H1 (cell line): ENCODE measurements at regions not wholly inside any gene's neighbourhood (a gene's known extent, or its start where the extent isn't known, plus 50 kb on each side); places are given as distances from the start of the nearest gene placed in this dataset.

Experiments used
- CTCF ChIA-PET: fragments of 300-600 bp; sonication (Branson Sonifier 250); formaldehyde crosslinking; loops from one replicate; lab custom pipeline; 2021; ENCODE audit not compliant: partially characterized antibody; lab: Charles Lee
- POLR2A ChIA-PET: fragments of 300-600 bp; sonication (Branson Sonifier 250); formaldehyde crosslinking; loops from one replicate; lab custom pipeline; 2021; ENCODE audit warnings: inconsistent platforms; ENCODE audit not compliant: partially characterized antibody; lab: Charles Lee
- DNase-seq, 2 experiments: peaks; one replicate each; pipeline versions ENCODE4 v3.0.0 to v3.0.0-alpha.2; 2010 to 2022; ENCODE audit warnings: low spot score in 2 of 2, low read depth in 1 of 2, mixed read lengths in 1 of 2
- FAIRE-seq: peaks from 2 replicates; lab custom pipeline; 2011; peaks lifted over from hg19 to GRCh38; lab: Jason Lieb, UNC
- H2AFZ ChIP-seq: 2 replicates; pipeline ENCODE4 v1.8.1; 2012; ENCODE audit warnings: low read length, inconsistent platforms
- H2AK5ac ChIP-seq: 2 replicates; pipeline ENCODE4 v1.6.1; 2013; ENCODE audit warnings: low read depth, low read length
- H2BK120ac ChIP-seq: replicated peaks from 2 replicates; pipeline ENCODE3; 2013; ENCODE audit warnings: low read depth, low read length, inconsistent platforms
- H2BK12ac ChIP-seq: 2 replicates; pipeline ENCODE4 v1.6.1; 2013; ENCODE audit warnings: low read depth, low read length
- H2BK15ac ChIP-seq: 2 replicates; pipeline ENCODE4 v1.6.1; 2013; ENCODE audit warnings: low read length
- H2BK20ac ChIP-seq: 2 replicates; pipeline ENCODE4 v1.6.1; 2013; ENCODE audit warnings: low read length
- H2BK5ac ChIP-seq: 2 replicates; pipeline ENCODE4 v1.6.1; 2013; ENCODE audit warnings: low read depth, low read length
- H3K14ac ChIP-seq: 2 replicates; pipeline ENCODE4 v1.6.1; 2013; ENCODE audit warnings: inconsistent platforms; ENCODE audit not compliant: insufficient read length
- H3K18ac ChIP-seq: 2 replicates; pipeline ENCODE4 v1.6.1; 2013; ENCODE audit warnings: low read length; ENCODE audit errors: extremely low read depth
- H3K23ac ChIP-seq: 2 replicates; pipeline ENCODE4 v1.6.1; 2013; ENCODE audit warnings: inconsistent platforms; ENCODE audit not compliant: insufficient read length
- H3K23me2 ChIP-seq: 2 replicates; pipeline ENCODE4 v1.6.1; 2013; ENCODE audit warnings: low read depth, low read length
- H3K27ac ChIP-seq: 2 replicates; pipeline ENCODE4 v1.6.1; 2011; ENCODE audit warnings: low read depth, low read length, inconsistent platforms
- H3K27me3 ChIP-seq, 4 experiments: replicated peaks in 1 of 4; 1 replicate in 1 of 4; 2 replicates in 3 of 4; pipeline versions ENCODE4 v1.6.1 to v1.8.1; 2011 to 2013; ENCODE audit warnings: low read length in 3 of 4, mild to moderate bottlenecking in 3 of 4, inconsistent platforms in 2 of 4, mixed read lengths in 2 of 4, moderate library complexity in 1 of 4; ENCODE audit not compliant: control insufficient read depth in 3 of 4, insufficient read depth in 3 of 4; ENCODE audit errors: extremely low read depth in 1 of 4
- H3K36me3 ChIP-seq, 4 experiments: 2 replicates each; pipeline versions ENCODE4 v1.6.1 to v1.8.1; 2011 to 2013; ENCODE audit warnings: mild to moderate bottlenecking in 4 of 4, low read length in 3 of 4, moderate library complexity in 2 of 4, control low read depth in 1 of 4, inconsistent platforms in 1 of 4; ENCODE audit not compliant: insufficient read depth in 4 of 4, control insufficient read depth in 2 of 4
- H3K4ac ChIP-seq: replicated peaks from 2 replicates; pipeline ENCODE3; 2013; ENCODE audit warnings: low read length, low read depth, mixed read lengths, inconsistent platforms; ENCODE audit not compliant: insufficient read length
- H3K4me1 ChIP-seq, 4 experiments: replicated peaks in 1 of 4; 1 replicate in 1 of 4; 2 replicates in 3 of 4; pipeline versions ENCODE4 v1.6.1 to v1.8.1; 2011 to 2013; ENCODE audit warnings: low read length in 3 of 4, inconsistent platforms in 2 of 4, mixed read lengths in 1 of 4; ENCODE audit not compliant: insufficient read depth in 4 of 4, control insufficient read depth in 3 of 4
- H3K4me2 ChIP-seq, 2 experiments: 2 replicates each; pipeline versions ENCODE4 v1.6.1 to v1.8.1; 2011 to 2013; ENCODE audit warnings: low read depth in 2 of 2, low read length in 2 of 2, control low read depth in 1 of 2, inconsistent platforms in 1 of 2, mild to moderate bottlenecking in 1 of 2; ENCODE audit not compliant: insufficient read depth in 1 of 2
- H3K4me3 ChIP-seq, 4 experiments: fragments of 200-600, 300-600 bp in 1 of 4; sonication (generic), shearing (Covaris generic), sonication (Bioruptor Twin) in 1 of 4; 2 replicates each; pipeline versions ENCODE4 v1.5.1 to v1.8.1; 2011 to 2016; ENCODE audit warnings: low read length in 4 of 4, low read depth in 3 of 4, control low read depth in 2 of 4, inconsistent platforms in 2 of 4, mild to moderate bottlenecking in 2 of 4, mixed read lengths in 1 of 4, moderate library complexity in 1 of 4; ENCODE audit not compliant: insufficient read depth in 2 of 4; ENCODE audit errors: extremely low read depth in 1 of 4
- H3K56ac ChIP-seq: replicated peaks from 2 replicates; pipeline ENCODE3; 2013; ENCODE audit warnings: low read depth, mild to moderate bottlenecking, mixed read lengths, low read length, inconsistent platforms; ENCODE audit not compliant: insufficient read length
- H3K79me1 ChIP-seq: 2 replicates; pipeline ENCODE4 v1.6.1; 2013; ENCODE audit warnings: low read depth, low read length, control low read depth
- H3K79me2 ChIP-seq, 2 experiments: 2 replicates each; pipeline versions ENCODE4 v1.6.1 to v1.8.1; 2012 to 2013; ENCODE audit warnings: low read length in 2 of 2, mild to moderate bottlenecking in 2 of 2, inconsistent platforms in 1 of 2; ENCODE audit not compliant: insufficient read depth in 2 of 2, control insufficient read depth in 1 of 2
- H3K9ac ChIP-seq, 4 experiments: replicated peaks in 1 of 4; 1 replicate in 1 of 4; 2 replicates in 3 of 4; pipeline versions ENCODE4 v1.6.1 to v1.8.1; 2011 to 2013; ENCODE audit warnings: low read depth in 3 of 4, low read length in 3 of 4, control low read depth in 2 of 4, mild to moderate bottlenecking in 2 of 4, moderate library complexity in 2 of 4, inconsistent platforms in 1 of 4; ENCODE audit errors: extremely low read depth in 1 of 4
- H3K9me3 ChIP-seq, 2 experiments: 2 replicates each; pipeline versions ENCODE4 v1.6.1 to v1.8.1; 2012 to 2013; ENCODE audit warnings: mild to moderate bottlenecking in 2 of 2, moderate library complexity in 2 of 2, control low read depth in 1 of 2, inconsistent platforms in 1 of 2, low read depth in 1 of 2, low read length in 1 of 2, mixed read lengths in 1 of 2; ENCODE audit not compliant: insufficient read depth in 2 of 2
- H4K20me1 ChIP-seq, 2 experiments: replicated peaks in 1 of 2; 2 replicates each; pipeline versions ENCODE3 to v1.8.1; 2011 to 2013; ENCODE audit warnings: inconsistent platforms in 2 of 2, low read length in 2 of 2, mild to moderate bottlenecking in 1 of 2; ENCODE audit not compliant: insufficient read depth in 2 of 2, control insufficient read depth in 1 of 2
- H4K5ac ChIP-seq: 2 replicates; pipeline ENCODE4 v1.6.1; 2013; ENCODE audit warnings: low read length, low read depth, mixed read lengths, inconsistent platforms; ENCODE audit not compliant: insufficient read length
- H4K8ac ChIP-seq: 2 replicates; pipeline ENCODE4 v1.8.0; 2013; ENCODE audit warnings: mild to moderate bottlenecking, moderate library complexity, low read length, inconsistent platforms; ENCODE audit not compliant: insufficient read depth; ENCODE audit errors: extremely low read depth
- H4K91ac ChIP-seq: replicated peaks from 2 replicates; pipeline ENCODE3; 2013; ENCODE audit warnings: low read length, mixed read lengths, inconsistent platforms; ENCODE audit not compliant: insufficient read length
- CTBP2 ChIP-seq: IDR thresholded peaks from 2 replicates; pipeline ENCODE4 v1.7.0; 2011; ENCODE audit warnings: borderline replicate concordance, mild to moderate bottlenecking, moderate library complexity, mixed read lengths, low read length; ENCODE audit not compliant: insufficient read depth, insufficient read length
- EP300 ChIP-seq, 2 experiments: IDR thresholded peaks; 1 replicate in 1 of 2; 2 replicates in 1 of 2; pipeline ENCODE4 v1.6.1; 2011 to 2012; ENCODE audit warnings: low read depth in 2 of 2, low read length in 2 of 2, mild to moderate bottlenecking in 2 of 2, borderline replicate concordance in 1 of 2, inconsistent platforms in 1 of 2, moderate library complexity in 1 of 2
- EZH2 ChIP-seq: fragments of 200-600 bp; sonication (generic); IDR thresholded peaks from 2 replicates; pipeline ENCODE4 v1.7.1; 2012; ENCODE audit warnings: low read depth, mild to moderate bottlenecking, moderate library complexity, low read length, inconsistent platforms; ENCODE audit not compliant: severe bottlenecking
- GTF2F1 ChIP-seq: IDR thresholded peaks from 2 replicates; pipeline ENCODE4 v1.6.1; 2012; ENCODE audit warnings: low read depth, low read length, improper control_type of control experiment, borderline replicate concordance
- HDAC2 ChIP-seq, 2 experiments: fragments of 300-600 bp in 1 of 2; sonication (generic) in 1 of 2; IDR thresholded peaks; 2 replicates each; pipeline ENCODE4 v1.6.1; 2011 to 2012; ENCODE audit warnings: low read depth in 2 of 2, low read length in 2 of 2, mild to moderate bottlenecking in 2 of 2, moderate library complexity in 2 of 2, borderline replicate concordance in 1 of 2, inconsistent platforms in 1 of 2
- PHF8 ChIP-seq: fragments of 200-600 bp; sonication (generic); conservative IDR thresholded peaks from 2 replicates; pipeline ENCODE4 v1.7.1; 2012; ENCODE audit warnings: low read depth, mild to moderate bottlenecking, inconsistent platforms, low read length, moderate library complexity
- RFX5 ChIP-seq: IDR thresholded peaks from 2 replicates; pipeline ENCODE4 v1.6.1; 2011; ENCODE audit warnings: low read depth, low read length, improper control_type of control experiment, borderline replicate concordance
- SAP30 ChIP-seq: fragments of 300-600 bp; sonication (generic); IDR thresholded peaks from 2 replicates; pipeline ENCODE4 v1.7.1; 2012; ENCODE audit warnings: low read length, moderate library complexity, mild to moderate bottlenecking, inconsistent platforms; ENCODE audit not compliant: insufficient read depth, insufficient replicate concordance
- TCF12 ChIP-seq: IDR thresholded peaks from 2 replicates; pipeline ENCODE4 v1.6.1; 2011; ENCODE audit warnings: low read depth, mild to moderate bottlenecking, low read length
- WGBS, 2 experiments: shearing (Covaris generic) in 1 of 2; methylation state at CpG; one replicate each; pipeline versions ENCODE4 v1.1.6 to v1.1.7; 2013 to 2015; ENCODE audit warnings: low lambda C conversion rate in 2 of 2, mixed read lengths in 2 of 2, inconsistent platforms in 1 of 2, low coverage in 1 of 2, missing lambda C conversion rate in 1 of 2; ENCODE audit not compliant: insufficient replicate concordance in 2 of 2, insufficient coverage in 1 of 2, insufficient read length in 1 of 2; ENCODE audit errors: extremely low coverage in 1 of 2, missing lambda C conversion rate in 1 of 2; 5-methylcytosine and 5-hydroxymethylcytosine counted together
- TF ChIP-seq, protein P1 (sequence below): IDR thresholded peaks from 2 replicates; pipeline ENCODE4 v1.6.1; 2012; ENCODE audit warnings: low read length, inconsistent platforms

DNA sequence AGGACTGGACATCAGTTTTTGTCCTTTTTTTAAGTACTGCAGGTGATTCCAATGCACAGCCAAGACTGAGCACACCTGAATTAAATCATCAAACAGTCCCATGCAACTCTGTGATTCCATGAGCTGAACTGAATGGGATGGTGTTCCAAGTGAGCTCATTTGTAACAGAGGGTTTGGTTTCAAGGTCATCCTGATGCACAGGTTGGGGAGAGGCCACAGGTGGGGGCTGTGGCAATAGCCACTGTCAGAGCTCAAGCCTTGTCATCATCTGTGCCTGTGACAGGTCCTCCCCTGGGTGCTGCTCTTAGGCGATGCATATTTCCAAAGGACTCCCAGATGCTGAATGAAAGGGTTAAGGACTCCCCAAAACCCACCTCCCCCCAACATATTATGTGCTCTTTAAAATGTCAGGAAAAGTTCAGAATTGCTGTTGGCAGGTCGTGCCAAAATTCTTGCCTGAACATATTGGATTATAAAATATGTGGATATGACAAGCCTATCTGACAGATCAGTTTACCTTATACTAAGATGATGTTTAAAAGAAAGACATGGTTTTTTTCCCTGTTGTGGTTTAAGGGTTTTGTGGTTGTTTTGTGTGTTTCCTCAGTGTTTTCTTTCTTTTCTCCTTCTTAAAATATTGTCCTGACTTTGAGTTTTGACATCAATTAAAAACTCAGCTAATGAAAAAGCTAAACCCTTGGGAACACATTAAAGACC is 263.5 kb upstream of the SIX2 start:
- H2AK5ac ChIP-seq, result no peak overlapping the region
- no peak overlapping the region for H4K91ac ChIP-seq
- no peak overlapping the region for H3K9ac ChIP-seq
- H3K4me2 ChIP-seq, result no peak overlapping the region
- no peak overlapping the region for H4K8ac ChIP-seq
- H3K23ac ChIP-seq, result no peak overlapping the region
- H3K27me3 ChIP-seq, result no peaks in the 10 kb centered on the region
- WGBS, 2 experiments, result 89% methylated on average over 2 of the region's 2 CpGs; no CpG with 5 or more reads in 1 of the 2 experiments
- no peaks in the 10 kb centered on the region for H4K20me1 ChIP-seq
- H2BK12ac ChIP-seq, result no peak overlapping the region
- no peaks in the 10 kb centered on the region for H3K79me1 ChIP-seq
- H3K4me3 ChIP-seq, result no peak overlapping the region
- no peak overlapping the region for H4K5ac ChIP-seq
- no peaks in the 10 kb centered on the region for H3K36me3 ChIP-seq
- H3K18ac ChIP-seq, result no peak overlapping the region
- H3K4ac ChIP-seq, result no peak overlapping the region
- H2BK120ac ChIP-seq, result no peak overlapping the region
- no peaks in the 10 kb centered on the region for H3K79me2 ChIP-seq
- FAIRE-seq, result no peak
- H2BK15ac ChIP-seq, result no peak overlapping the region
- ChIA-PET CTCF (interaction anchor here (0.6 to 1.1 kb wide), 3 partner anchors 13 to 205 kb away, joined by 3 read pairs; no protein-coding TSS in a partner anchor), POLR2A (no interaction called here)
- no peak for DNase-seq
- no peaks in the 10 kb centered on the region for H3K9me3 ChIP-seq
- no peaks in the 10 kb centered on the region for H3K23me2 ChIP-seq
- no peak overlapping the region for H3K14ac ChIP-seq
- no peak overlapping the region for H2BK20ac ChIP-seq
- H3K56ac ChIP-seq, result no peak overlapping the region
- H3K27ac ChIP-seq, result no peak overlapping the region
- peaks cover 0 to 17% (median 7%) of the 10 kb centered on the region in 4 experiments; a peak in 4 of 7 replicates for H3K4me1 ChIP-seq
- no peak overlapping the region for H2BK5ac ChIP-seq
- no peak overlapping the region for H2AFZ ChIP-seq
- no peak for TF ChIP-seq EZH2
- no peak for TF ChIP-seq CTBP2
- no peak for TF ChIP-seq PHF8
- TF ChIP-seq SAP30, result no peak
- TF ChIP-seq, protein P1, sequence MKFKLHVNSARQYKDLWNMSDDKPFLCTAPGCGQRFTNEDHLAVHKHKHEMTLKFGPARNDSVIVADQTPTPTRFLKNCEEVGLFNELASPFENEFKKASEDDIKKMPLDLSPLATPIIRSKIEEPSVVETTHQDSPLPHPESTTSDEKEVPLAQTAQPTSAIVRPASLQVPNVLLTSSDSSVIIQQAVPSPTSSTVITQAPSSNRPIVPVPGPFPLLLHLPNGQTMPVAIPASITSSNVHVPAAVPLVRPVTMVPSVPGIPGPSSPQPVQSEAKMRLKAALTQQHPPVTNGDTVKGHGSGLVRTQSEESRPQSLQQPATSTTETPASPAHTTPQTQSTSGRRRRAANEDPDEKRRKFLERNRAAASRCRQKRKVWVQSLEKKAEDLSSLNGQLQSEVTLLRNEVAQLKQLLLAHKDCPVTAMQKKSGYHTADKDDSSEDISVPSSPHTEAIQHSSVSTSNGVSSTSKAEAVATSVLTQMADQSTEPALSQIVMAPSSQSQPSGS, result no peak
- TF ChIP-seq HDAC2 (IDR thresholded peaks at IDR 0.05; ENCODE audit: borderline replicate concordance in 1 of 2, low read depth in 2 of 2, low read length in 2 of 2), result no peak
- TF ChIP-seq RFX5, result no peak
- no peak for TF ChIP-seq GTF2F1
- no peak for TF ChIP-seq EP300 (IDR thresholded peaks at IDR 0.05; ENCODE audit: borderline replicate concordance in 1 of 2, low read depth in 2 of 2, low read length in 2 of 2)
- TF ChIP-seq TCF12, result no peak
